Right kidney (tissue), 1 donor: ENCODE measurements at regions not wholly inside any gene's neighbourhood (a gene's known extent, or its start where the extent isn't known, plus 50 kb on each side); places are given as distances from the start of the nearest gene placed in this dataset.
A peak's percentile ranks its signal among the peaks of the same experiment; 100 is the strongest.
"Not testable (repeated sequence)": the region's sequence is repeated elsewhere in the genome, so short reads cannot be mapped to it uniquely, and the experiment has no call there.

Source experiments
- DNase-seq: peaks from one replicate; pipeline ENCODE4 v3.0.0-alpha.2; 2016

GRCh38 chr4:38523524-38524448 lies 140.2 kb upstream of the KLF3 start:
- no peak for DNase-seq

GRCh38 chr4:38526412-38526811 lies 137.6 kb upstream of the KLF3 start:
- DNase-seq, result no peak

GRCh38 chr4:38529189-38530115 lies 134.5 kb upstream of the KLF3 start:
- DNase-seq, result peak; percentile 38

GRCh38 chr4:38530486-38530885 lies 133.5 kb upstream of the KLF3 start:
- DNase-seq, result no peak

- DNase-seq, result peak; percentile 54
These were observed 132.8 kb upstream of the KLF3 start for GRCh38 chr4:38531141-38531727.

- no peak for DNase-seq
These were observed 131.0 kb upstream of the KLF3 start for GRCh38 chr4:38532908-38533499.

- no peak for DNase-seq
These were observed 129.5 kb upstream of the KLF3 start for GRCh38 chr4:38534344-38535045.

GRCh38 chr4:38535071-38535470 lies 128.9 kb upstream of the KLF3 start:
- not testable (repeated sequence) for DNase-seq

GRCh38 chr4:38535717-38536116 lies 128.3 kb upstream of the KLF3 start:
- no peak for DNase-seq

- DNase-seq, result no peak
These were observed 127.3 kb upstream of the KLF3 start for GRCh38 chr4:38536716-38537115.

- DNase-seq, result no peak
These were observed 126.3 kb upstream of the KLF3 start for GRCh38 chr4:38537666-38538065.

- no peak for DNase-seq
These were observed 125.5 kb upstream of the KLF3 start for GRCh38 chr4:38538517-38538916.

GRCh38 chr4:38539501-38539900 lies 124.5 kb upstream of the KLF3 start:
- DNase-seq, result no peak

GRCh38 chr4:38547052-38547451 lies 116.9 kb upstream of the KLF3 start:
- no peak for DNase-seq

GRCh38 chr4:38548256-38548655 lies 115.7 kb upstream of the KLF3 start:
- no peak for DNase-seq

- no peak for DNase-seq
These were observed 104.6 kb upstream of the KLF3 start for GRCh38 chr4:38559374-38559773.

- DNase-seq, result no peak
These were observed 103.7 kb upstream of the KLF3 start for GRCh38 chr4:38560340-38560739.

- no peak for DNase-seq
These were observed 103.0 kb upstream of the KLF3 start for GRCh38 chr4:38560768-38561558.

- no peak for DNase-seq
These were observed 101.2 kb upstream of the KLF3 start for GRCh38 chr4:38562751-38563198.

GRCh38 chr4:38563707-38564495 lies 100.1 kb upstream of the KLF3 start:
- no peak for DNase-seq
